Right renal cortex interstitium (tissue), 3 donors: ENCODE measurements at regions not wholly inside any gene's neighbourhood (a gene's known extent, or its start where the extent isn't known, plus 50 kb on each side); places are given as distances from the start of the nearest gene placed in this dataset.
A peak's percentile ranks its signal among the peaks of the same experiment; 100 is the strongest.

Source experiments
- DNase-seq, 3 donors: peaks; one replicate each; pipeline ENCODE4 v3.0.0-alpha.2; 2013; ENCODE audit warnings: low read depth in 3 of 3, low spot score in 2 of 3

DNA sequence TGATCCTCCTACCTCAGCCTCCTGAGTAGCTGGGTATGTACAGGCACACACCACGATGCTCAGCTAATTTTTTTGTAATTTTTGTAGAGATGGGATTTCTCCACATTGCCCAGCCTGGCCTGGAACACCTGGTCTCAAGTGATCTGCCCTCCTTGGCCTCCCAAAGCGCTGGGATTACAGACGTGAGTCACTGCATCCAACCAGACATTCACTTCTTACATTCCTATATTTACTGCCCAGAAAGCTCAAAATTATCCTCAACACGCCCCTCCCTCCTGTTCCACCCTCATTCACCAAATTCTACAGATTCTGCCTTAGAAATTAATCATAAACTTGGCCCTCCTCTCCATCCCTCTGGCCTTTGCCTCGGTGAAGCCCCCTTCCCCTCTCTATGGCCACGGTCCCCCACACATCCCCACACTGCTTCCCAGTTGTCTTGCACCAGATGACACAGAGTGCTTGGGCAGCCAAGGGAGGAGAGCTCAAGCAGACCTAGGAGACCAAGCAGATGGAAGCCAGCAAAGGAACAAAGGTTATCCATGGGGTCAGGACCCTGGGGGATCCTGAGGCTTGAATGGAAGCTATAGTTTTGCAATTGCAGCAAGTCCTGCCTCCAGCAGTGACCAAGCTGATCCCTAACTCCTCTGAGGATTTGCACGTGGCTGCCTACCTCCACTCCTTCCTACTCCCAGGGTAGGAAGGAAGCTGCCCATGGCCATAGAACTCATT, 213.2 kb upstream of the FOXN3 start:
- no peak for DNase-seq

DNA sequence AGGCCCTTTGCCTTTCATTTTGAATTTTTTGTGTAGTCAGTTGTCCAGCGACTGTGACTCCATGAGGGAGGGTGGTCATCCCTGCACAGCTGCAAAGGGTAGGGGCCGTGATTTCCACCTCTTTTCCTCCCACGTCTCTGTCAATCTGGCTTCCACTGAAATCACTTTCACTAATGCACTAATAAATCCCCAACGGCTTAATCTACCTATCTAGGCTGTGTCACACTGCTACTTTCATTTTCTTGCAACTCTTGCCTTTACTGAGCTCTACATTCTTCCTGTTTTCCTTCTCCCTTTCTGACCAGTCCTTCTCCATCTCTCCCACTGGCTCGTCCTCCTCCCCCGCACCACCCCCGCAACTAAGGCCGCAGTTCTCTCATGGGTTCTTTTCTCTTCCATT, 212.3 kb upstream of the FOXN3 start:
- DNase-seq, result no peak

DNA sequence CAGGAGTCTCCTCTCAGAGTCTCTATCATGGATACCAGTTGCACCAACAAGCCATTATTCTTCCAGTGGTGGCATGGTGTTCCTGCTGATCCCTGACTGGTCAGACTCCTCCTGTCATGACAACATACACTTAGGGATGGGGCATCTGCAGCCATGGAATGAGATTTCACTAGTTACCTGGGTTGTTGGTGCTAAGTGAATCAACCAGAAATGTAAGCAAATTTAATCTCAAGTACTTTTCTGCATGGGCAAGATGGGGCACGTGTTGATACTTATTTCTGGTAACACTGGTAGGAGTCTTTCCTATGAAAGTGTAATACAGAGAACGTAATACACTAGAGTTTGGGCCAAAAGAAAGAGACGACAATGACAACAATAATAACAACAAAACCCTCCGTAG, 211.5 kb upstream of the FOXN3 start:
- no peak for DNase-seq

DNA sequence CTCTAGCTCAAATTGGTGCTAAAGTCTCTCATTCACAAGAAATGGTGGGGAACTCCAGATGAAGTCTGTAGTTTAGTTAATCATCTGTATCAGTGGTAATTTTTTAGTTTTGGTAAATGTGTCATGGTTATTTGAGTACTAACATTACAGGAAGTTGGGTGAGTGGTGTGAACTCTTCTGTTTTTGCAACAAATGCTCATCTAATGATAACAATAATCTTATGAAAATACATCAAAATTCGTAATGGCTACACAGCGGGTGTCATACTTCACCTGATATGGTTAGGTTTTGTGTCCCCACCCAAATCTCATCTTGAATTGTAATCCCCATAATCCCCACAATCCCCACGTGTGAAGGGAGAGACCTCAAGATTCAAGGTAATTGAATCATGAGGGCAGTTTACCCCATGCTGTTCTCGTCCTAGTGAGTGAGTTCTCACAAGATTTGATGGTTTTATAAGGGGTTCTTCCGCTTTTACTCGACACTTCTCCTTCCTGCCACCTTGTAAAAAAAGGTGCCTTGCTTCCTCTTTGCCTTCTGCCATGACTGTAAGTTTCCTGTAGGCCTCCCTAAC, 209.3 kb upstream of the FOXN3 start:
- no peak for DNase-seq

DNA sequence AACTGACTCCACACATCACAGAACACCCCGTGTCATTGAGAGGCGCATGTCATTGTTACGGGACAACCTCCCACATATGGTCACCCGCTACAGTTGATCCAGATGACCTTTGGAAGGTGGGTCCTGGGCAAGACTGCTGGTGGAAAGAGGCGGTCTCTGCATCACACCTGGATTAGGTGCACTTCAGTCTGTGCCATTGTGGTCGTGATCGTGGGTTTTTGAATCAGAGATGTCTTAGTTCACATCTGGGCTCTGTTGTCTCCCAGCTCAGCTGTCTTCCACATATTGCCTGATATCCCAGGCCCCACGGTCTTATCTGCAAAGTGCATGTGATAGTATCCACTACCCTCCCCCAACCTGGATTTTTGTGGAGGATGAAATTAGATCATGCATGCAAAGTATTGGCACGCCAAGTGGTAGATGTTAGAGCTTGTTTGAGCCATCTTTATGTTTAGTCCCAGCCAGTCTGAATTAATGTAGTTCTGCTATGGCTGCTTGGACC, 208.7 kb upstream of the FOXN3 start:
- DNase-seq, result no peak

DNA sequence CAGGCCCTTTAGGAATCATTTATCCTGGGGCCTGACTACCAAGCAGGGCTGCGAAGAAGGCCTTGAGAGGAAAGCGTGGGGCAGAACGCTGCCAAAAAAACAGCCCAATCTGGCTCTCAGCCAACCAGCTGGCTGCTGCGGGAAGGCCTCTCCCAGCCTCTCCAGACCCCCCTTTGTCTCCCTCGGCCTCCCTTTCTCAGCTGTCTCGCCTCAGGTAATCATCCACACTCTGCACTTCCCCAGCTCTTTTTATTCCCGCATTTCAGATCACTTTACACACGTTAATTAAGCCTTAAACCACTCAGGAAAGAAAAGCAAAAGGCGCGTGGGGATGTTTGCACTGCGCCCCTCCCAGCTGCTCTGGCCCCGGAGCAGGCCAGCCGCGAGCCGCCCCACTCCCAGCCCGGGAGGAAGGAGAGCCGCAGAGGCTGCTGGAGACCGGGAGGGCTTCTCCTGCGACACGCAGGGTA, 208.2 kb upstream of the FOXN3 start:
- DNase-seq, result no peak

DNA sequence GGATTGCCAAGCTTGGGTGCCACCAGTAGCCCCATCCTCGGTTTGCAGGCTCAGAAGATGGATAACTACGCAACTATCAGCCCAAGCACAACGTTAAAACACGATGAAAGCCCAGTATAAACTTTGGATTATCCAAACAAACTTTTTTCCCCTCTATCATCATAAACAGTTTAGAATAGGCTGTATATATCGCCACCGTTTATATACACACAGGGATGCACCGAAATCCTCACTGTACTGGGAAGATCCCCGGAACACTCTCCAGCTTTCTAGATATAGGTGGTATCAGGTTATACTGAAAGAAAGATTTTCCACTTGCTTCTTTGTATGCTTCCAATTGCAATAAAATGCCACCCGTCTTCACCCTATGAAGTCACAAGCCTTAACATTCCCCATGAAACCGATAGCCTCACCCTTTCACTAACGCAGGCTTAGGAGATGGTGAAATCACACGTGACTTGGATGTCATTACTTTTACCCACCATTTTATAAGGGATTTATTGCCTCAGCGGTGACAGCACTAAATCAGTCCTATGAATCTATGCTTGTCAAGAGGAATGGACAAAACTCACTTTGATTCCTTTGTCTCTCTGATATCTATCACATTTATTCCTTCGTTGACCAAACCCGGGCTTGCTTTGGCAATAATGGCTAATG, 207.6 kb upstream of the FOXN3 start:
- DNase-seq, result no peak

DNA sequence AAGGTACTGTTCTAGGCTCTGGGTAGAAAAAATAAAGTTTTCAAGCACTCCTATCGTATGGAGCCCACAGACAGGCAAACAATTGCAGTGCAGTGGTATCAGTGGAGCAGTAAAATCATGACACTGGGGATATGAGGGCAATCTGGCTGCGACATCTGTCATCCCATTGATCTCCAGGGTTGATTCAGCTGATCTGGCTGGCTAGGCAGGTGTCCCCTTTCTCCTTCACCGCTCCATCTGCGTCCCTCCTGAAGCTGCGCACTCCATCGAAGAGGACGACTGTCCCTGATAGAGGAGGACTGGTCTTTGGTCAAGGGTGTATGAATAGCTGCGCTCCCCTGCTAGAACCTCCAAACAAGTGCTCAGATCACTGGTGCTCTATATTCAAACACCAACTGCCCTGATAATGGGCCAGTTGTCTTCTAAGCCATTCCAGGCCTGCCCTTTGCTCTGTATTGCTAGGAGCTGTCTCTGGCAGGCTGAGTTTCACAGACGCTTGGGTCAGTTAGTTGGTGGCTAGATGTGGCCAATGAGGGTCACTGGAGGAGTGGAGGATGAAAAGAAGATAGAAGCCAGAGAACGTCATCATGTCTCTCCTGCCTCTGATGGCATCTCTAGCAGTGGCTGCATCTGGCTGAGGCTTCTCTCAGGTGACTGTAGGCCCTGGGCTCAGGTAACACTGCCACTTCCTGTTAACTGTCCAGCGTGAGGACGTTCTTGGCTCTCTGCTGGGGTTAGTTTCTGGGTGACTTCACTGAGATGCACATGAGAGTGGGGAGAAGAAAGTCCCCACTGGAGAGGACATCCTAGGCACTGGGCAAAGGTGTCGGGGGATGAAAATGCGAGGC, 205.0 kb upstream of the FOXN3 start:
- no peak for DNase-seq

DNA sequence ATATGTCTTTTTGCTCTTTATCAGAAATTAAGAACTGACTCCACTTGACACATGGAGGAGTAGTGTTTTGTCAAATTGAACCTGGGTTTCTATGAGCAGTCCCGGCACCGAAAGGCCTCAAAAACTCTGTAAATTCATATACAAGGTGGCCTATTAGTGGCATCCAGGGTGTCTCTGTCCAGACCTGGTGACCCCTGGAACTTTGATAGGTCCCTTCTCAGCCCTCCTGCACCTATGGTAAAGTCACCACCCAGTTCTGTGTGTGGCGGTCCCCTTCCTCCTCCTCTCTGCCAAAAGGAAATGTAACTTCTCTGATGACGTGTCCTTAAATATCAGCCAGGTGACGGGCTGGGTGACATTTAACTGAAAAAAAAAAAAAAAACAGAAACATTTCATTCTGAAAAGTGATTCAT, 204.0 kb upstream of the FOXN3 start:
- no peak for DNase-seq

DNA sequence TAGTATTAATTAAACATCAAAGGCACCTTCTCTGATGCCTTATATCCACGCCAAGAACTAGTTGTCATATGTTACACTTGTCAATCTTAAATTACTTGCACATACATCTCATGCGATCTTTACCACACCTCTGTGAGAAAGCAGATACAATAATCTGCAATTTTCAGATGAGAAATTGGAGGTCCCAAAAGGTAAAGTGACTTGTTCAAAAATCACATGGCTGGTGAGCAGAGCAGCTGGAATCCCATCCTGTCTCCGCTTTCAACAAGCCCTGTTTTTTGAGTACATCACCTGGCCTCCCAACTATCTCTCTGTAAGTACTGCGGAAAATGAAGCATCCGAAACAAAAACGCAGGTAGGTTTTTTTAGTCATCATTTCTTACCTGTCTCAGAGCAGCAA, 203.4 kb upstream of the FOXN3 start:
- no peak for DNase-seq

DNA sequence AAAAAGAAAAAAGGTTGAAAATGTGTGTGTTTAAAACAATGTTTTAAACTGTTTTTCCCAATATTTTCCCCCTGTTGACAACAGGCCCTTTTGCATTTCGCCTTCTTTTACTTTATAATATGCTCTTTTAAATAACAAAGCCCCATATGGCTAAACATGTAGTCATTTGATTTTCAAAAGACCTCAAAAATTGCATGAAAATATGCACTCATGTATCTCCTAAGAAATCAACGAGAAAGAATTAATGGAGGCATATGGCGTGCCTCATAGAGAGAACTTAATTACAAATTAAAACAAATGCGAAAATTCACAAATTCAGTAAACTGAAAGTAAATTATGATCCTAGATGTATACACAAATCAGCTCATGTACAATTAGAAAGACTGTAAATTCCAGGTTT, 202.6 kb upstream of the FOXN3 start:
- no peak for DNase-seq

DNA sequence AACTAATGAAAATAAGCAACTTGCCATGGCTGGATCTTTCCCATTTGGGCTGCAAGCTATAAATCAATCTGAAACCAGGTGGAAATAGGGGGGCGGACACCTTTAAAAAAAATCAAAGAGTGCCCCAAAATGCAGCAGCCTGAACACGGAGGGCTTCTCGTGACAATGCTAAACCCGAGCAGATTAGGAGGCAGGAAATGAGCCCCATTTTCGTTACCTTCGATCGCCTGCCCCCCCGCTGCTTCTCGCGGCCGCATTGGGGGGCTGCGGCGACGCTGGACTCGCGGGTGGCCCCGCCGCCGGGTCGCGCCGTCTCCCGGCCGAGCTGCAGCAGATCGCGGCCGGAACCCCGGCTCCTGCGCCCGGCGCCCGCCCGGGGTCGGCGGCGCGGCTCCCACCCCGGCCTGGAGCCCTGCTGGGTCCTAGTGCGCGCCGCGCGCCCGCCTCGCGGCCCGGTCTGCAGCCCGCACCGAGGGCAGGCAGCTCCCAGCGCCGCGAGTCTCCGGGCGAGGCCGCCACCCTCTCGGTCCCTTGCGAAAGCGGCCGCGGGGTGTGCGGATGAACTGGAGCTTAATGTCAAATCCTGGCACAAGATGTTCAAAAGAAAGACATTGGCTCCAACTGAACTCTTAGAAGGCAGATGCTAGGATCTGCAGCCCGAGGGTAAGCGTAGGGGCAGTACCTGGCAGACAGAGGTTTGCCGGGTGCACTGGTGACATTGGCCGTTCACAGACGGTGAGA, 201.9 kb upstream of the FOXN3 start:
- peak in 1 of 3 donors; percentile 65 for DNase-seq

DNA sequence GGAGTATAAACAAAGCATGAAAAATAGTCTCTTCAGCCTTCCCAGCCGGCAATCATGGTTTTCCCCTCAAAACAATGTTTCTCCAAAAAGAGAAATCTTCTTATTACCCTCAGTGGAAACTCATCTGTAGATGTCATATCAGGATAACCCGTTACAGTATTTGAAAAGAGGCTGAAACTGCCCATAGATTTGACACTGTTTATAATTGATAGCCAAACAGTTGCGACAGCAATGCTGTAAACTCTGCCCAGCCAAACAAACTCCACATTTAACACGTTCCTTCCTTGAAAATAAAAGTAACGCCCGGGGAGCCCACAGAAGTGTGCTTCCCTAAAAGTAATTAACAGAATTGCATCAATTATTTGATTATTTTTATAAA, 201.3 kb upstream of the FOXN3 start:
- DNase-seq, result no peak

DNA sequence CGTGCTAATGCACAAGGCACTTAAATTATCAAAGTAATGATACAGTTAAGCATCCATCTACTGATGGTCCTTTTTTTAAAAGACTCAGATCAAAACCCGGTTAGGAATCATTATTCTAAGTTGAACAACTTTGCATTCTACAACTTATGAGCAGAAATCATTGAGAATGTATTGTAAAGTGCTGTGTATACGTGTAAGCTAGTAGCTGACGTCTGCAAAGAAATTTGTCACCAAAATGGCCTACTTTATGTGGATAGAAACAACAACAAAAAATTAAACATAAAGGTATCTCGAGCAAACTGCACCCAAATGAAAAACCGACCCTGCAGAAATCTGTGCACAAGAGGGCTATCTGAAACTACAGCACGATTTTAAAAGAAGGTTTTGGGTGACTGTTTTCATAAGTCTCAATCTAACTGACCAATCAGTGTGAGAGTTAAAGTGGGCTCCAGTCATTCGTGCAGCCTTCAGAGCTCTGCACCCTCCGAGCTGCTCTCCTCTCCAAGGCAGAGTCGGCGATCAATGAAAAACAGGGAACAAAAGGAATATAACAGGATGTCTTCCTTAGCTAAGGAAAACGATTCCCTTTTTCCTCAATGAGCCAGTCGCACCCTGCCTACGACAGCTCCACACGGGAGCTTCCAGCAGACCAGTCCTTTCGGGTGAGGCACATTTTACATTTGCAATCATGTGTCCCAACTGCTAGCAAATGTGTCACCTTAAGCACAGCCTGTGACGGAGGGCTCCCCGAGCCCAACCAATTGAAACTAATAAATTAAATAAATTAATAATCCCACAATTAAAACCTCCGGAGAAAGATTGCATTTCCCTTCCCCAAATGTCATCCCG, 200.7 kb upstream of the FOXN3 start:
- DNase-seq, result peak in 1 of 3 donors; percentile 45

DNA sequence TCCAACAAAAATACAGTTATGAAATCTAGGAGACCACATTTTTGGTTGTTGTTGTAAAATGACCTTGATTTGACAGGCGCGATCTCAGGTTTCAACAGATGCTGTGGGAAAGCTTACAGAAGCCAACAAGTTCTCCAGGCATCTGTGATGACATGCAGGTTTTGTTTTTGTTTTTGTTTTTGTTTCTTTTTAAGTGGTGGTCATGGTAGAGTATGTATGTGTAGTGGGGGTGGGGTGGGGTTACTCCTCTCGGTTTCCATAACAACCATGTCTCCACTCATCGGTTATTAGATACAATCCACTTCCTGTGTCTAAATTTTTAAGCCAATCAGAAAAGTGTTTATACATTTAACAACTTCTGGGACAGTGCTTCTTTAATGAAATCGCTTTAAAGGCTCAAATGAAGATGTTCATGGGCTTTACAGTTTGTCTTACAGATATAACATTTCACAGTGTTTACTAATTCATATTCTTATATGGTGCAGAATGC, 199.9 kb upstream of the FOXN3 start:
- DNase-seq, result no peak

DNA sequence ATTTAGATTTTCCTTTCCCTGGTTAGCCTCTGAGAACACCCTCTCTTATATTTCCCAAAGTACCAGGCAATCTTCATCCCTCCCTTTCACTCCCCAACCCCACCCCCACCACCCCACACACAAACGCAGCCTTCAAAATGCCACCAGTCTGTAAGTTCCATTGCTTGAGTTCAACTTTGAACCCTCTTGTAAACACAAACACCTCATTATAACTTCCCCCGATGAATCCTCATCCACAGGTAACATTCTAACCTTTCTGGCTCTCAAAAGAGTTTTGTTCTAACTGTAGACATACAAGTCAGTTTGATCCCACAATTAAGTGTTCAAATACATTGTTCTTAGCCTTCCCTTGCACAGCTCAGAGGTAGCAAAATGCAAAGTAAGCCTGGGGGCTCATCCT, 199.4 kb upstream of the FOXN3 start:
- DNase-seq, result no peak

DNA sequence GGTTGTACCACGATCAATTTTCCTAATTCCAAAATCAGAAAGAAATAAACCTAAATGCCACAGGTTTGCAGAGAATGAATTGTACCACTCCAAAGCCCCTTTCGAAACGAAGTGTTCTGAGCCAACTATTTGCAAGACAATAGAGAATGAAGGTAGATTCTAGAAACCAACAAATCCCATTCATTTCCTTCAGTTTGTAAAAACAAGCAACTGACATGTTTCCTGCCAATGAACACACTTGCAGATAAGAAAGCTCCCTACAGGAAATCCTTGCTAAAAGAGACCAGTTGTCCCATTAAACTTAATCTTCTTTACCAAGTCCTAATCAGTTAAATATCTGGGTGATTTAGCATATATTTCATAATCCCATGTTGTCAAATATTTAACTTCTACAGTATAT, 198.4 kb upstream of the FOXN3 start:
- DNase-seq, result no peak

DNA sequence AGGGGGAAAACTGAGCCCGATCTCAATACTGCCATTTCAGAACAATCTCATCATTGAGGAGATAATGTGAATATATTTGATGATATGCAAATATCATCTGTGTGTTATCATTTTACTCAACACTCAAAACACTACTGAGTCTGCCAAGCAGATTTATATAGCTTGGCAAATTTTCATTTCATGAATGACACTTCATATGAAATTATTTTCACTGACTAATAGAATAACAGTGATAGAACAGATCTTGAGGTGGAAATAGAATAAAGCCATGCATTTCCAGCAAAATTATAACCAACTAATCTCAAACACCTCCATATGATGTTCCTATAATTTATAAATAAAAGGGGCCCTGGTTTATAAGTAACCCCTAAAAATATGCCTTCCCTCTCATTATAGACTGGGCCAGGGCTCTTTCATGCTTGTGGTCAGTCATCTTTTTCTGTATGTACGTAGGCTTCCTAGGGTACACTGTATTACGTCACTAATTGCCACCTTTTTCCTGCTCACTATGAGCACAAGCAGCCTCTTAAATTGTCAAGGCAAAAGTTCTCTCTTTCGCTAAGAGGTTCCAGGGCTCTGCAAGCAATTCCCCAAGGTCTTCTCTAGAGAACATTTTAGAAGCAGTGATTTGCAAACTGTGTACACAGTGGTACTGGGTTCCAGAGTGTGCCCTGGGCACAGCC, 197.1 kb upstream of the FOXN3 start:
- no peak for DNase-seq
